Anterior cingulate cortex (tissue), 58 donors: ENCODE measurements at regions not wholly inside any gene's neighbourhood (a gene's known extent, or its start where the extent isn't known, plus 50 kb on each side); places are given as distances from the start of the nearest gene placed in this dataset.
"Not testable (repeated sequence)": the region's sequence is repeated elsewhere in the genome, so short reads cannot be mapped to it uniquely, and the experiment has no call there.

Source experiments
- DNase-seq, 58 donors: peaks; one replicate each; lab custom pipeline; 2025; lab: John Stamatoyannopoulos, UW

GRCh38 chr2:56934866-56935265, 751.1 kb downstream of the CCDC85A start:
- no peak for DNase-seq

- no peak for DNase-seq
Observed at GRCh38 chr2:56940054-56940453, 756.3 kb downstream of the CCDC85A start.

GRCh38 chr2:56952871-56953270, 769.1 kb downstream of the CCDC85A start:
- no peak for DNase-seq

GRCh38 chr2:56960581-56960980, 776.8 kb downstream of the CCDC85A start:
- DNase-seq, result no peak

GRCh38 chr2:56962673-56963072, 778.9 kb downstream of the CCDC85A start:
- DNase-seq, result no peak

- no peak for DNase-seq
Observed at GRCh38 chr2:56969513-56969912, 785.7 kb downstream of the CCDC85A start.

GRCh38 chr2:56971383-56971974, 787.7 kb downstream of the CCDC85A start:
- DNase-seq, result no peak

GRCh38 chr2:56981554-56981953, 797.8 kb downstream of the CCDC85A start:
- no peak for DNase-seq

- no peak for DNase-seq
Observed at GRCh38 chr2:56985609-56986008, 801.8 kb downstream of the CCDC85A start.

GRCh38 chr2:57022496-57022895, 838.7 kb downstream of the CCDC85A start:
- DNase-seq, result no peak

GRCh38 chr2:57044931-57045635, 861.3 kb downstream of the CCDC85A start:
- no peak for DNase-seq

GRCh38 chr2:57049273-57049672, 865.5 kb downstream of the CCDC85A start:
- DNase-seq, result no peak

- DNase-seq, result no peak
Observed at GRCh38 chr2:57050007-57050406, 866.2 kb downstream of the CCDC85A start.

- DNase-seq, result not testable (repeated sequence)
Observed at GRCh38 chr2:57066301-57066700, 882.5 kb downstream of the CCDC85A start.

- no peak for DNase-seq
Observed at GRCh38 chr2:57075226-57075625, 891.4 kb downstream of the CCDC85A start.

GRCh38 chr2:57080035-57080434, 896.2 kb downstream of the CCDC85A start:
- no peak for DNase-seq

- DNase-seq, result no peak
Observed at GRCh38 chr2:57084697-57085281, 901.0 kb downstream of the CCDC85A start.

GRCh38 chr2:57093020-57093419, 909.2 kb downstream of the CCDC85A start:
- DNase-seq, result no peak

GRCh38 chr2:57097855-57098254, 914.1 kb downstream of the CCDC85A start:
- no peak for DNase-seq

GRCh38 chr2:57100436-57100835, 916.6 kb downstream of the CCDC85A start:
- DNase-seq, result no peak

- DNase-seq, result no peak
Observed at GRCh38 chr2:57105694-57106093, 921.9 kb downstream of the CCDC85A start.

- DNase-seq, result no peak
Observed at GRCh38 chr2:57107353-57107752, 923.6 kb downstream of the CCDC85A start.
